GM10266 (cell line): ENCODE measurements at regions not wholly inside any gene's neighbourhood (a gene's known extent, or its start where the extent isn't known, plus 50 kb on each side); places are given as distances from the start of the nearest gene placed in this dataset.

Experiments
- DNase-seq: peaks from one replicate; pipeline ENCODE4 v3.0.0; 2012; ENCODE audit errors: extremely low spot score
- TF ChIP-seq, protein P1 (sequence below): IDR thresholded peaks from 2 replicates; pipeline ENCODE4 v1.5.1; 2012; ENCODE audit warnings: mild to moderate bottlenecking, low read depth; ENCODE audit not compliant: control insufficient read depth, insufficient read depth; ENCODE audit errors: missing control alignments

DNA sequence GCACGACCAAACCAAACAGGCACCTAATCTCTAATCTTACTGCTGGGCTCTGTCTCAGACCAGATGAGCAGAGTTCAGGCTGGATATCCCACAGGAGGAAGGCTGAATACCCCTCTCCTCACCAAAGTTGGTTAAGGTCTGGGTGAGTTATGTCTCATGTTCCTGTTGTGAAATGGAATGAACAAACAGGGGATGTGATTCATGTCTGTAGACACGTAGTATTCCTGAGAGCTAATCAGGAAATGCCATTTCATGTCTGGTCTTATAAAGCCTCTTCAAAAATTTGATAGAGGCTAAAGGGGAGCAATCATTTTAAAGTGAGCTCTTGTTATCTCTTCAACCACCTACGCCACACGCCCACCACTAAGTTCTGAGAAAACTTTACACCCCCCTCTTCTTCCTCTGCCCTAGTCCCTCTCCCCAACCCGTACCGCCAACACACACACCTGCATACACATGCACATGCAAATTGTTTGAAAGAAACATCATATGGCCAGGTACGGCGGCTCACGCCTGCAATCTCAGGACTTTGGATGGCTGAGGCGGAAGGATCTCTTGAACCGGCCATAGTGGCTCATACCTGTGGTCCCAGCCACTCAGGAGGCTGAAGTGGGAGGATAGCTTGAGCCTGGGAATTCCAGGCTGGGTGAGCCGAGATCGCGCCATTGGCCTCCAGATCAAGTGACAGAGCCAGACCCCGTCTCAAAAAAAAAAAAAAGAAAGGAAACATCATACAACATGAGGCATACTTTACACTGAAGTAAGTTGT, 69.8 kb upstream of the RAI14 start:
- no peak for DNase-seq
- TF ChIP-seq, protein P1, sequence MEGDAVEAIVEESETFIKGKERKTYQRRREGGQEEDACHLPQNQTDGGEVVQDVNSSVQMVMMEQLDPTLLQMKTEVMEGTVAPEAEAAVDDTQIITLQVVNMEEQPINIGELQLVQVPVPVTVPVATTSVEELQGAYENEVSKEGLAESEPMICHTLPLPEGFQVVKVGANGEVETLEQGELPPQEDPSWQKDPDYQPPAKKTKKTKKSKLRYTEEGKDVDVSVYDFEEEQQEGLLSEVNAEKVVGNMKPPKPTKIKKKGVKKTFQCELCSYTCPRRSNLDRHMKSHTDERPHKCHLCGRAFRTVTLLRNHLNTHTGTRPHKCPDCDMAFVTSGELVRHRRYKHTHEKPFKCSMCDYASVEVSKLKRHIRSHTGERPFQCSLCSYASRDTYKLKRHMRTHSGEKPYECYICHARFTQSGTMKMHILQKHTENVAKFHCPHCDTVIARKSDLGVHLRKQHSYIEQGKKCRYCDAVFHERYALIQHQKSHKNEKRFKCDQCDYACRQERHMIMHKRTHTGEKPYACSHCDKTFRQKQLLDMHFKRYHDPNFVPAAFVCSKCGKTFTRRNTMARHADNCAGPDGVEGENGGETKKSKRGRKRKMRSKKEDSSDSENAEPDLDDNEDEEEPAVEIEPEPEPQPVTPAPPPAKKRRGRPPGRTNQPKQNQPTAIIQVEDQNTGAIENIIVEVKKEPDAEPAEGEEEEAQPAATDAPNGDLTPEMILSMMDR: no peak

DNA sequence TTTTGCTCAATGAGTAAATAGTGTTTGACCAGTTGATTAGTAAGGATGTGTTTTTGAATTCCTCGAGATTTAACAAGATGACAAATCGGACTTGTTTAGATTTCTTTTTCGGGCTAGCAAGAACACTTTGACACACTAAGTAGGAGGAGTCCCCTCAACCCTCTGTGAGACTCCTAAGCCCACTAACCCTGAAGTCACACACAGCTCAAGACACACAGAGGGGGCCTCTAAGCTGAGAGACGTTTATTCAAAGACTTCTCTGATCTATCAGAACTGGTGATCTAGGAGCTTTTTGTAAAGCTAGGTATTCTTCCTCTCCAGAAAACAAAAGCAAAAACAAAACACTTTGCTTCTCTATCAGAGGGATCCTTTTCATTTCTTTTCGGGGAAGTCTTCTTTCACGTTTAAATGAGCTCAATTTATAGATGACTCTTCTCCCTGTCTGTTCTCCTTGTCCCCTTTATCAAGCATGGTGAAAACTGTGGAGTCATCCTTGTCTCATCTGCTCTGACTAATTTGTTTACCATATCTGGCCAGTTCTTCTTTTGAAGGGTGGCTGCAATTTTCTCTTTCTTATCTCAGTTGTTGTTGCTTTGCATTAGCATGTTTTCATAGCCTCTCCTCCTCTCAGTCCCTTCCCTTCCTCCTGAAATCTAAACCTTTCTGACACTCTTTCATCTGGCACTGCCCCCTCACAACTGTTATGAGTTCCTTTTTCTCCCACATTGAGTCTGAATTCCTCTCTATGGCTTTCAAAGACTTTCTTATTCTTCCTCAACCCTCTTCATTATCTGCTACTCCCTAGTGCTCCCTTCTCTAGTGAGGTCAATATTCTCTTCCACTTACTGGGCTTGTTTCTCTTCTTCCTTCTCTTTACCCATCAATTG, 68.5 kb upstream of the RAI14 start:
- no peak for DNase-seq

DNA sequence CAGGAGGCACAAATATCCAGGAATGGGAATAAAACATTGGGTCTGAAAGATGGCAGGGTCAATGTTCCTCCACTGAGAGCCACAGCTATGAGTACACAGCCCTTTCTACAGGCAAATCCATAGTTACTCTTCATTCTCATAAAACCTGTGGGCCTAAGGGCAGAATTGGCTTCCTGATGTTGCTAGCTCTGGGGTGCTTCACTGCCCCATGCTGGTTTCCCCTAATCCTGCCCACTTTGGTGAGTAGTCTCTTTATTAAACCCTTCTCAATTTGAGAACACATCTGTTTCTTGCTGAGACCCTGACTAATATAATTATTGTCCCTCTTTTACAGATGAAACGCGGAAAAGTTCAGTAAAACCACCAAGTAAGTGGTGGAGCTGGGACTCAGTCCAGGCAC, 66.3 kb upstream of the RAI14 start:
- TF ChIP-seq, protein P1: no peak
- no peak for DNase-seq

More for the DNA sequence above, 68.5 kb upstream of the RAI14 start:
- TF ChIP-seq, protein P1: no peak

DNA sequence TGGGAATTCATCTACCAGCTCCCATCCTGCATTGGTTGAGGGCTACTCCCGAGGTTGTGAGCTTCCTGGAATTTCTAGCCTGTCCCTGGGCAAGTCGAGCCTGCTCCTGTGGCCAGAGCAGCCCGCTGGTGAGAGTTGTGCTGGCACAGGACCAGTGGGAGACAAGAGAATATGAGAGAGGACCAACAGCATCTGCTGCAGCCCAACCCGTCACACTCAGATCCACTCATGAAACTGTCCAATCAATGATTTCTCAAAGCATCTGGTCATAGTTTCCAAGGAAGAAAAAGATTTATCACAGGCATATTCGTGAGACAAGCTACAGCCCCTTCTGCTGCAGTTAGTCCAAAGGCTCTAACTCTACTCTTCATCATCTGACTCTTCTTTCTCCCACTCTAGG, 64.4 kb upstream of the RAI14 start:
- no peak for DNase-seq
- TF ChIP-seq, protein P1: no peak

DNA sequence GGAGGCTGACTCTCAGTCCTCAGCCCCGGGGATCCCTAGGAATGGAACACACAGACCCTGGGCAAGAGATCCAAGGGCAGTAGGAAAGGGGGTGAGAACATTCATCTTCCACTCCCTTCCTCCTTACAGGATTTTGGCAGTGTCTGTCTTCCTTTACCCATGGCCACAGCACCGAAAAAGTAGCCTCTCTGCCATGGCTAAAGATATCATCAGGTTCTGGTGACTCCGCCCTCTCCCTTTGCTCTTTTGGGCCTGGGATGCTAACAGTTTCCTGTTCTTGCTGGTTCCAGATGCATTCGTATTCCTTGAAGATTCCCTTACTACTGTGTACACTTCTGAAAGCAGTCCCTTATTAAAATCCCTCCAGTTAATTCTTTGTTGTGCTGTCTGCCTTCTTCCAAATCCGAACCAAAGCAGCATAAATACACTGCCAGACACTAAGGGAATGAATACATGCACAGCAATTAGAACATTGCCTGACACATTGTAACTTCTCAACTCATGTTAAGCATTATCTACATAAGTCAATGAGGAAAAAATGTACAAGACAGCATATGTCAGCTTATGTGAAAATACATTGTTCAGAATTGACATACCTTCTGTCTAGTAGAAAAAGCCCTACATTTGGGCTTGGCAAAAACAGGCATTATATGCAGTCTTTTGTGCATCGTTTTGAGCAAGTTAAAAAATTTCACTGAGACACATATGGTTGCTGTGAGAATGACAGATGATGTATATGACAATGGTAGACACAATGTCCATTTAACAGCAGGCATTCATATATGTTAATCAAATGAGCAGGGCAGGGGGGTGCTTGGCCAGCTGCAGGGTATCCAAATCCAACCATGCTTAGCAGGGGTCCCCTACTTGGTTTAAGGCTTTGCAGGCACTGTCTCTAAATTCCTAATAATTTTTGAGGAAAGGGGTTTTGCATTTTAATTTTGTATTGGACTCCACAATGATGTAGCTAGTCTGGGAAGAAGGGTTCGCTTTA, 58.8 kb upstream of the RAI14 start:
- DNase-seq: no peak
- TF ChIP-seq, protein P1: no peak

DNA sequence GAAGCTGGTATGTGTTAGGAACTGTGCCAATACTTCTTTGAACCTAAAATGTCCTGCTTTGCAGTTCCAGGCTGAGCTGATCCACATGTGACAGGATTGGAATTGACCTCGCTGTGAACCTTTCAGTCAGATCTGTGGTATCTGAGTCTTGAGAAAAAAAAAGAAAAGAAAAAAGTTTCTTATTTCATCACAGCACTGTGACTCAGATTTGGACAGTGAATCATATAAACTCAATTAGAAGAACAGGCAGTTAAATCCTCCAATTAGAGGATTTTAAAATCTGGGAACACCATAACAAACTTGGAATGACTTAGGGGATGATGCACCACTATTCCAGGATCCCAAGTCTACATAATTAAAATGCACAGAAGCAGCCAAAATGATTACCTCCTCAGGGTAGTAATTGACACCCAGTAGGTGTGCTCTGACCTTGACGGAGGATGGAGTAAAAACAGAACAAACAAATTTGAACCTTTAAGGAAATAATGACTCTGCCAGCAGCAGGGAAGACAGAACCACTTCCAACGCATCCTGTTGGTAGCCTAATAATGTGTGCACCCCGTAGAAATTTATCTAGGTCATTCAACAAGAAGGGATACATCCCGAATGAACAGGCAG, 57.8 kb upstream of the RAI14 start:
- DNase-seq: no peak
- TF ChIP-seq, protein P1: no peak
